IMR-90 (cell line): ENCODE measurements at regions not wholly inside any gene's neighbourhood (a gene's known extent, or its start where the extent isn't known, plus 50 kb on each side); places are given as distances from the start of the nearest gene placed in this dataset.

Experiments used
- ATAC-seq: fragments of 200-7000 bp; cut with Tn5 transposase; 2 replicates; pipeline ENCODE4 v1.9.1; 2020; ENCODE audit warnings: low read depth, mild to moderate bottlenecking, moderate library complexity
- BruUV-seq: library from RNA; stranded (reverse); fragments of 400-500 nt; replicated peaks from 2 replicates; lab custom pipeline; 2021; lab: Mats Ljungman, UMichigan
- CTCF ChIA-PET: fragments of 300-600 bp; formaldehyde crosslinking; extraction: SDS; loops from one replicate; lab custom pipeline; 2021; ENCODE audit warnings: antibody characterized with exemption; lab: Yijun Ruan, JAX
- POLR2A ChIA-PET: fragments of 300-600 bp; sonication (Branson Sonifier 250); formaldehyde crosslinking; loops from one replicate; lab custom pipeline; 2022; ENCODE audit warnings: antibody characterized with exemption; ENCODE audit not compliant: unreplicated experiment; lab: Charles Lee
- DNase-seq: peaks from one replicate; pipeline ENCODE4 v3.0.0; 2013
- H2AFZ ChIP-seq: replicated peaks from 2 replicates; pipeline ENCODE3; 2013; ENCODE audit warnings: low read length, mild to moderate bottlenecking; ENCODE audit not compliant: poor library complexity
- H2AK5ac ChIP-seq: 2 replicates; pipeline ENCODE4 v1.6.1; 2013; ENCODE audit warnings: low read depth, low read length, inconsistent platforms
- H2AK9ac ChIP-seq: replicated peaks from 2 replicates; pipeline ENCODE3; 2013; ENCODE audit warnings: mild to moderate bottlenecking, low read depth, low read length, moderate library complexity; ENCODE audit not compliant: poor library complexity
- H2BK120ac ChIP-seq: 2 replicates; pipeline ENCODE4 v1.6.1; 2013; ENCODE audit warnings: low read depth, low read length, inconsistent platforms
- H2BK15ac ChIP-seq: 3 replicates; pipeline ENCODE4 v1.6.1; 2013; ENCODE audit warnings: low read depth, low read length, inconsistent platforms
- H2BK20ac ChIP-seq: 2 replicates; pipeline ENCODE4 v1.6.1; 2013; ENCODE audit warnings: low read depth, mild to moderate bottlenecking, inconsistent platforms, low read length, moderate library complexity
- H2BK5ac ChIP-seq: 2 replicates; pipeline ENCODE4 v1.6.1; 2013; ENCODE audit warnings: mild to moderate bottlenecking, low read depth, low read length, inconsistent platforms; ENCODE audit not compliant: poor library complexity, severe bottlenecking
- H3K14ac ChIP-seq: replicated peaks from 2 replicates; pipeline ENCODE4 v1.6.1; 2013; ENCODE audit warnings: low read depth, low read length, inconsistent platforms
- H3K18ac ChIP-seq: 2 replicates; pipeline ENCODE4 v1.6.1; 2013; ENCODE audit warnings: low read depth, low read length, control low read depth
- H3K23ac ChIP-seq: 2 replicates; pipeline ENCODE4 v1.6.1; 2013; ENCODE audit warnings: low read depth, low read length, inconsistent platforms
- H3K27ac ChIP-seq: 2 replicates; pipeline ENCODE4 v1.5.1; 2013; ENCODE audit warnings: mild to moderate bottlenecking, control low read depth, low read length; ENCODE audit not compliant: insufficient read depth
- H3K27me3 ChIP-seq: 2 replicates; pipeline ENCODE4 v1.6.1; 2013; ENCODE audit warnings: low read length; ENCODE audit not compliant: control insufficient read depth, insufficient read depth
- H3K36me3 ChIP-seq: 2 replicates; pipeline ENCODE4 v1.6.1; 2013; ENCODE audit warnings: low read length, mixed read lengths; ENCODE audit not compliant: control insufficient read depth, insufficient read depth
- H3K4ac ChIP-seq: 2 replicates; pipeline ENCODE4 v1.6.1; 2013; ENCODE audit warnings: low read depth, low read length, inconsistent platforms
- H3K4me1 ChIP-seq: 2 replicates; pipeline ENCODE4 v1.6.1; 2013; ENCODE audit warnings: low read length, mixed read lengths; ENCODE audit not compliant: control insufficient read depth, insufficient read depth
- H3K4me2 ChIP-seq: 2 replicates; pipeline ENCODE4 v1.6.1; 2013; ENCODE audit warnings: low read depth, mild to moderate bottlenecking, control low read depth, low read length, moderate library complexity
- H3K4me3 ChIP-seq: 2 replicates; pipeline ENCODE4 v1.5.1; 2013; ENCODE audit warnings: low read depth, mild to moderate bottlenecking, control low read depth, low read length, moderate library complexity; ENCODE audit not compliant: insufficient read depth
- H3K56ac ChIP-seq: 2 replicates; pipeline ENCODE4 v1.6.1; 2013; ENCODE audit warnings: low read length, inconsistent platforms; ENCODE audit not compliant: insufficient read depth; ENCODE audit errors: extremely low read depth
- H3K79me1 ChIP-seq, 2 experiments: 2 replicates each; pipeline ENCODE4 v1.6.1; 2013; ENCODE audit warnings: low read length in 2 of 2, inconsistent platforms in 1 of 2, low read depth in 1 of 2
- H3K9ac ChIP-seq: 2 replicates; pipeline ENCODE4 v1.6.1; 2013; ENCODE audit warnings: low read depth, low read length, control low read depth
- H3K9me1 ChIP-seq: 2 replicates; pipeline ENCODE4 v1.6.1; 2013; ENCODE audit warnings: low read length, inconsistent platforms; ENCODE audit not compliant: insufficient read depth
- H3K9me3 ChIP-seq: 2 replicates; pipeline ENCODE4 v1.6.1; 2013; ENCODE audit warnings: low read length; ENCODE audit not compliant: control insufficient read depth, insufficient read depth
- H4K20me1 ChIP-seq: 2 replicates; pipeline ENCODE4 v1.6.1; 2013; ENCODE audit warnings: low read length, inconsistent platforms; ENCODE audit not compliant: insufficient read depth
- H4K5ac ChIP-seq: 2 replicates; pipeline ENCODE4 v1.6.1; 2013; ENCODE audit warnings: mild to moderate bottlenecking, low read depth, low read length, control low read depth
- H4K8ac ChIP-seq, 2 experiments: 2 replicates each; pipeline ENCODE4 v1.6.1; 2013; ENCODE audit warnings: low read depth in 2 of 2, low read length in 2 of 2, control low read depth in 1 of 2, inconsistent platforms in 1 of 2
- H4K91ac ChIP-seq: 2 replicates; pipeline ENCODE4 v1.6.1; 2013; ENCODE audit warnings: low read depth, low read length, inconsistent platforms; ENCODE audit not compliant: insufficient read depth
- CEBPB ChIP-seq: IDR thresholded peaks from 2 replicates; pipeline ENCODE4 v1.6.1; 2012; ENCODE audit warnings: low read depth, low read length, improper control_type of control experiment
- CHD1 ChIP-seq: IDR thresholded peaks from 2 replicates; pipeline ENCODE4 v1.6.1; 2012; ENCODE audit warnings: low read depth, low read length, improper control_type of control experiment
- NFE2L2 ChIP-seq: fragments of 150-350 bp; IDR thresholded peaks from 2 replicates; pipeline ENCODE4 v1.6.1; 2016; ENCODE audit warnings: low read depth, mild to moderate bottlenecking, low read length
- POLR2A ChIP-seq: IDR thresholded peaks from 2 replicates; pipeline ENCODE4 v1.6.1; 2012; ENCODE audit warnings: mild to moderate bottlenecking, low read depth, low read length
- RCOR1 ChIP-seq: IDR thresholded peaks from 2 replicates; pipeline ENCODE4 v1.6.1; 2012; ENCODE audit warnings: mild to moderate bottlenecking, low read length, improper control_type of control experiment; ENCODE audit not compliant: insufficient replicate concordance
- SMC3 ChIP-seq: fragments of 150-350 bp; IDR thresholded peaks from 2 replicates; pipeline ENCODE4 v1.6.1; 2016; ENCODE audit warnings: low read depth, mild to moderate bottlenecking, antibody characterized with exemption, low read length, moderate library complexity
- WGBS, 2 experiments: methylation state at CpG; one replicate each; pipeline versions ENCODE4 v1.1.5 to v1.1.7; 2013; ENCODE audit warnings: missing lambda C conversion rate in 2 of 2; ENCODE audit not compliant: insufficient read length in 1 of 2; ENCODE audit errors: extremely low coverage in 2 of 2; 5-methylcytosine and 5-hydroxymethylcytosine counted together
- dilution Hi-C: fragments of 300-500 bp; cut with HindIII; formaldehyde crosslinking; loops from one replicate; pipeline ENCODE4 v1.14.3; 2018; ENCODE audit warnings: low sequenced_read_pairs; ENCODE audit not compliant: unreplicated experiment
- in situ Hi-C: fragments of 300-500 bp; cut with MboI; formaldehyde crosslinking; loops from 3 replicates; pipeline ENCODE4 v1.14.3; 2019; ENCODE audit warnings: low sequenced_read_pairs, inconsistent platforms, mixed read lengths
- intact Hi-C: fragments of 100-400 bp; cut with micrococcal nuclease; formaldehyde crosslinking; loops from 2 replicates; pipeline ENCODE4 v1.10.0; 2022

DNA sequence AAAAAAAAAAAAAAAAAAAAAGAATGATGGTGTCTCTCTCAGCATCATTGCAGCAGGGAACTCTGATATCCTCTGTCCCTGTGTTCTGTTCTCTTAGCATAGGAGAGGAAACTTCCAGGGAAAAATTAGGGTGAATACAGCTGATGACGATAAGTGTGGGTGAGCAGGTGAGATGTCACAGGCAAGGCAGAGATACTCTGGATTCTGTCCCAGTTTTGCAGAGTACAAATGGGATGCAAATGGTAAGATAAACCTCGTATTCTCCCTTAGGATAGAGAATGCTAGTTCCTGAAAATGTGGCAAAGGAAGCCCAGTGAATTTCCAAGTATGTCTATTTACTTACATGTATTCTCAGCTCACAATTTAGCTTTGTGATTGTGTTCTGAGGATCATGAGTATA is 671.6 kb upstream of the BOD1L1 start:
- no peak overlapping the region for H3K23ac ChIP-seq
- H3K4me2 ChIP-seq: no peak overlapping the region
- no peak overlapping the region for H2AK5ac ChIP-seq
- H2AK9ac ChIP-seq: no peak overlapping the region
- H2AFZ ChIP-seq: no peak overlapping the region
- H3K9me1 ChIP-seq: no peaks in the 10 kb centered on the region
- no peaks in the 10 kb centered on the region for H3K79me1 ChIP-seq
- H3K4me3 ChIP-seq: no peak overlapping the region
- H3K9ac ChIP-seq: no peak overlapping the region
- ChIA-PET CTCF (interaction anchor here (0.6 kb wide), 1 partner anchor 11 kb away, joined by 3 read pairs; no protein-coding TSS in a partner anchor), POLR2A (no interaction called here)
- H2BK15ac ChIP-seq: no peak overlapping the region
- no peaks in the 10 kb centered on the region for H3K36me3 ChIP-seq
- DNase-seq (no peak), ATAC-seq (no peak)
- no peaks in the 10 kb centered on the region for H3K4me1 ChIP-seq
- H3K56ac ChIP-seq: no peak overlapping the region
- no peak for TF ChIP-seq NFE2L2
- no peak for TF ChIP-seq CHD1
- TF ChIP-seq SMC3: no peak
- TF ChIP-seq RCOR1: no peak
- TF ChIP-seq POLR2A: no peak
- TF ChIP-seq CEBPB: no peak
- in situ Hi-C loops (no loop called here), dilution Hi-C loops (no loop called here), intact Hi-C loops (no loop called here)
- no peak overlapping the region for H2BK120ac ChIP-seq
- no TSS peak for BruUV-seq
- no peak overlapping the region for H3K18ac ChIP-seq
- no peak overlapping the region for H4K8ac ChIP-seq
- no peak overlapping the region for H2BK20ac ChIP-seq
- no peak overlapping the region for H3K4ac ChIP-seq
- no peak overlapping the region for H3K27ac ChIP-seq
- no peak overlapping the region for H3K14ac ChIP-seq
- H3K27me3 ChIP-seq: no peaks in the 10 kb centered on the region
- no peaks in the 10 kb centered on the region for H4K20me1 ChIP-seq
- no CpG with 5 or more reads among the region's 2 CpGs for WGBS, 2 experiments
- H2BK5ac ChIP-seq: no peak overlapping the region
- no peak overlapping the region for H4K91ac ChIP-seq
- H3K9me3 ChIP-seq: no peaks in the 10 kb centered on the region
- no peak overlapping the region for H4K5ac ChIP-seq
